ENCODE measurements at regions not wholly inside any gene's neighbourhood (a gene's known extent, or its start where the extent isn't known, plus 50 kb on each side); places are given as distances from the start of the nearest gene placed in this dataset.

GRCh38 chr3:34022147-34022546 lies 223.7 kb downstream of the PDCD6IP start:
- TF ChIP-seq, protein P1, sequence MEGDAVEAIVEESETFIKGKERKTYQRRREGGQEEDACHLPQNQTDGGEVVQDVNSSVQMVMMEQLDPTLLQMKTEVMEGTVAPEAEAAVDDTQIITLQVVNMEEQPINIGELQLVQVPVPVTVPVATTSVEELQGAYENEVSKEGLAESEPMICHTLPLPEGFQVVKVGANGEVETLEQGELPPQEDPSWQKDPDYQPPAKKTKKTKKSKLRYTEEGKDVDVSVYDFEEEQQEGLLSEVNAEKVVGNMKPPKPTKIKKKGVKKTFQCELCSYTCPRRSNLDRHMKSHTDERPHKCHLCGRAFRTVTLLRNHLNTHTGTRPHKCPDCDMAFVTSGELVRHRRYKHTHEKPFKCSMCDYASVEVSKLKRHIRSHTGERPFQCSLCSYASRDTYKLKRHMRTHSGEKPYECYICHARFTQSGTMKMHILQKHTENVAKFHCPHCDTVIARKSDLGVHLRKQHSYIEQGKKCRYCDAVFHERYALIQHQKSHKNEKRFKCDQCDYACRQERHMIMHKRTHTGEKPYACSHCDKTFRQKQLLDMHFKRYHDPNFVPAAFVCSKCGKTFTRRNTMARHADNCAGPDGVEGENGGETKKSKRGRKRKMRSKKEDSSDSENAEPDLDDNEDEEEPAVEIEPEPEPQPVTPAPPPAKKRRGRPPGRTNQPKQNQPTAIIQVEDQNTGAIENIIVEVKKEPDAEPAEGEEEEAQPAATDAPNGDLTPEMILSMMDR (IDR thresholded peaks at IDR 0.05): no peak
- TF ChIP-seq POLR2A (IDR thresholded peaks at IDR 0.05): no peak

All from esophagus squamous epithelium (tissue), 4 donors.